Activated naive CD8-positive, alpha-beta T cell treated with anti-CD3 and anti-CD28 coated beads, Interleukin-2, amount 10 ng/mL, durations not matched to agents 7 days and 5 days (primary cell): ENCODE measurements at regions not wholly inside any gene's neighbourhood (a gene's known extent, or its start where the extent isn't known, plus 50 kb on each side); places are given as distances from the start of the nearest gene placed in this dataset.
"Not testable (repeated sequence)": the region's sequence is repeated elsewhere in the genome, so short reads cannot be mapped to it uniquely, and the experiment has no call there.

Source experiments
- ATAC-seq: fragments of 150-1000 bp; cut with Tn5 transposase; one replicate; pipeline ENCODE4 v1.10.0; 2021; ENCODE audit warnings: low read depth, moderate library complexity
- POLR2A ChIA-PET: fragments of 350-600 bp; sonication (Branson Sonifier 250); formaldehyde crosslinking; loops from one replicate; lab custom pipeline; 2021; ENCODE audit warnings: antibody characterized with exemption; lab: Charles Lee
- DNase-seq: peaks from one replicate; pipeline ENCODE4 v3.0.0; 2021
- H3K27ac Mint-ChIP-seq: one replicate; pipeline ENCODE4 v1.8.0; 2022; ENCODE audit warnings: mild to moderate bottlenecking, mixed read lengths
- H3K27me3 Mint-ChIP-seq: one replicate; pipeline ENCODE4 v1.8.0; 2022; ENCODE audit warnings: mild to moderate bottlenecking, moderate library complexity, mixed read lengths
- H3K36me3 Mint-ChIP-seq: one replicate; pipeline ENCODE4 v1.8.0; 2021; ENCODE audit warnings: mild to moderate bottlenecking, mixed read lengths
- H3K4me1 Mint-ChIP-seq: one replicate; pipeline ENCODE4 v1.8.0; 2021; ENCODE audit warnings: mixed read lengths
- H3K4me3 Mint-ChIP-seq: one replicate; pipeline ENCODE4 v1.8.0; 2022; ENCODE audit warnings: mild to moderate bottlenecking, moderate library complexity, mixed read lengths
- H3K9me3 Mint-ChIP-seq: one replicate; pipeline ENCODE4 v1.8.0; 2021; ENCODE audit warnings: mixed read lengths

DNA sequence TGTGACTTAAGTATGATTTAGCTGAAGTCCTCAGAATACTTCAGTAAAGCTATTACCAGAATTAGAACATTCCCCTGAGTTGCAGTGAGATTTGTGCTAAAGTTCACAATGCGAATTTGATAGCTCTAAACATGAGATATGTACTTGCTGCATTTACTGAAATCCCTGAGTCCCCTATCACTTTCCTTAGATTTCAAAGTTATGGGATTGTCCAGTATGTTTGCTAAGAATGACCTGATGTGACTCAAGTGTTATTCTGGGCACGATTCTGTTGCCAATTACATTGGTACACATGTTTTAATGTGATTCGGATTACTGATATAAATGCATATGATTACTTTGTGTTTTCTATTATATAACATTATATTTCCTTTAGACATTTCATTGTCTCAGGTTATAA lies 91.3 kb upstream of the AMOT start:
- Mint-ChIP-seq H3K36me3 (no peaks in the 10 kb centered on the region), H3K4me3 (no peak overlapping the region), H3K9me3 (no peaks in the 10 kb centered on the region), H3K27me3 (no peaks in the 10 kb centered on the region), H3K4me1 (no peaks in the 10 kb centered on the region), H3K27ac (no peak overlapping the region)
- POLR2A ChIA-PET = no interaction called here
- DNase-seq (no peak), ATAC-seq (no peak)

DNA sequence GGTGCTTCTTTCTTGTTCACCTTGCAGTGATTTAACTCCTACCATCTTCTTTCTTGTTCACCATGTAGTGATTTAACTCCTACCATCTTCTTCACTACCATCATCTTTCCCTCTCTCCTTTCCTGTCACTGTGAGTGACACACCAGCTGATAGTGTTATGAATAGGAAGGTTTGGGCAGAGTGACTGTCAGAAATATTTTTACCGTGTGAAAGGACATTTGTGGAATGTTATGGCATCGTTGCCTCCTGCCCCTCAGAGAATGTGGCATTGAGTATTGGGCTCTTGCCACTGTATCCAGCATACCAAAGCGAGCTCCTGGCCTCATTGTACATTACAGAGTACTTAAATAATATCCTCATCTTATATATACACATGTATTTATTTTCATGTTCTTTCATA lies 90.8 kb upstream of the AMOT start:
- H3K36me3 Mint-ChIP-seq = no peaks in the 10 kb centered on the region
- ATAC-seq (no peak), DNase-seq (no peak)
- no peak overlapping the region for H3K4me3 Mint-ChIP-seq
- H3K27ac Mint-ChIP-seq = no peak overlapping the region
- POLR2A ChIA-PET = no interaction called here
- no peaks in the 10 kb centered on the region for H3K9me3 Mint-ChIP-seq
- no peaks in the 10 kb centered on the region for H3K4me1 Mint-ChIP-seq
- no peaks in the 10 kb centered on the region for H3K27me3 Mint-ChIP-seq

DNA sequence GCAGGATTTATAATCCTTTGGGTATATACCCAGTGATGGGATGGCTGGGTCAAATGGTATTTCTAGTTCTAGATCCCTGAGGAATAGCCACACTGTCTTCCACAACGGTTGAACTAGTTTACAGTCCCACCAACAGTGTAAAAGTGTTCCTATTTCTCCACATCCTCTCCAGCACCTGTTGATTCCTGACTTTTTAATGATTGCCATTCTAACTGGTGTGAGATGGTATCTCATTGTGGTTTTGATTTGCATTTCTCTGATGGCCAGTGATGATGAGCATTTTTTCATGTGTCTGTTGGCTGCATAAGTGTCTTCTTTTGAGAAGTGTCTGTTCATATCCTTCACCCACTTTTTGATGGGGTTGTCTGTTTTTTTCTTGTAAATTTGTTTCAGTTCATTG lies 82.8 kb upstream of the AMOT start:
- POLR2A ChIA-PET, H3K4me3 Mint-ChIP-seq, H3K27me3 Mint-ChIP-seq, DNase-seq, H3K36me3 Mint-ChIP-seq, H3K9me3 Mint-ChIP-seq, H3K27ac Mint-ChIP-seq, ATAC-seq, H3K4me1 Mint-ChIP-seq: not testable (repeated sequence)

DNA sequence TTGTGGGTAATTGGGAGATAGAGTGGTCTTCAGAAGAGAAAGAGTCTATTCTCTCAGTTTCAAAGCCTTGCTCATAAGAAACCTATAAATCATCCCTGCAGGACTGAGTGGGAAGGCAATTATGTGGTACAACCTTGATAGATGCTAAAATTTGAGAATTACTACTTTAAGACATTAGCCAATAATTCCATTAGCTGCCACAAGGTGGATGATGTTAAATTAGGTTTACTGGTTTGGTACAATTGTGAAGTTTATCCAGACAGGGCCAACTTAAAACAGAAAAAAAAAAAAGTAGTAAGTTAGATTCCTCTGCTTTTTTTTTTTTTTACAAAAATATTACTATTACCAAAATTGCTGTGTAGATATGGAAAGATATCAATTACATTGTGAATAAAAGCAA lies 73.2 kb upstream of the AMOT start:
- no peak overlapping the region for H3K4me3 Mint-ChIP-seq
- no peaks in the 10 kb centered on the region for H3K4me1 Mint-ChIP-seq
- ATAC-seq = no peak
- H3K27ac Mint-ChIP-seq = no peak overlapping the region
- DNase-seq = no peak
- no peaks in the 10 kb centered on the region for H3K27me3 Mint-ChIP-seq
- POLR2A ChIA-PET = no interaction called here
- H3K36me3 Mint-ChIP-seq = no peaks in the 10 kb centered on the region
- H3K9me3 Mint-ChIP-seq = no peaks in the 10 kb centered on the region

DNA sequence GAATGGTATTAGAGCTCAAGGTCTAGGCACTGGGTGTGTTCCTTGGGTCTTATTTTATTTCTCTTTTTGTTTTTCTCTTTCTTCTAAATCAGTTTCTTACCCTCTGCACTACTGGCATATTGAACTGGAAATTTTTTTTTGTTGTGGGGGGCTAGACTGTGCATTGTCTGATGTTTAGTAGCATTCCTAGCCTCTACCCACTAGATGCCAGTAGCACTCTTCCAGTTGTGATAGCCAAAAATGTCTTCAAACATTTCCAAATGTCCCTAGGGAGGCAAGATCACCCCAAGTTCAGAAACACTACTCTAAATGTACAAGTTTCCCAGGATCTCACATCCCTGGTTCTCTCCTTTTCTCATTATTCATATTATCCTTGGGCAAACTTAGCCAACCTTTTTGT lies 69.8 kb upstream of the AMOT start:
- H3K9me3 Mint-ChIP-seq = no peaks in the 10 kb centered on the region
- no peaks in the 10 kb centered on the region for H3K36me3 Mint-ChIP-seq
- H3K4me3 Mint-ChIP-seq = no peak overlapping the region
- no peaks in the 10 kb centered on the region for H3K4me1 Mint-ChIP-seq
- no peak overlapping the region for H3K27ac Mint-ChIP-seq
- POLR2A ChIA-PET = no interaction called here
- ATAC-seq (no peak), DNase-seq (no peak)
- H3K27me3 Mint-ChIP-seq = no peaks in the 10 kb centered on the region

DNA sequence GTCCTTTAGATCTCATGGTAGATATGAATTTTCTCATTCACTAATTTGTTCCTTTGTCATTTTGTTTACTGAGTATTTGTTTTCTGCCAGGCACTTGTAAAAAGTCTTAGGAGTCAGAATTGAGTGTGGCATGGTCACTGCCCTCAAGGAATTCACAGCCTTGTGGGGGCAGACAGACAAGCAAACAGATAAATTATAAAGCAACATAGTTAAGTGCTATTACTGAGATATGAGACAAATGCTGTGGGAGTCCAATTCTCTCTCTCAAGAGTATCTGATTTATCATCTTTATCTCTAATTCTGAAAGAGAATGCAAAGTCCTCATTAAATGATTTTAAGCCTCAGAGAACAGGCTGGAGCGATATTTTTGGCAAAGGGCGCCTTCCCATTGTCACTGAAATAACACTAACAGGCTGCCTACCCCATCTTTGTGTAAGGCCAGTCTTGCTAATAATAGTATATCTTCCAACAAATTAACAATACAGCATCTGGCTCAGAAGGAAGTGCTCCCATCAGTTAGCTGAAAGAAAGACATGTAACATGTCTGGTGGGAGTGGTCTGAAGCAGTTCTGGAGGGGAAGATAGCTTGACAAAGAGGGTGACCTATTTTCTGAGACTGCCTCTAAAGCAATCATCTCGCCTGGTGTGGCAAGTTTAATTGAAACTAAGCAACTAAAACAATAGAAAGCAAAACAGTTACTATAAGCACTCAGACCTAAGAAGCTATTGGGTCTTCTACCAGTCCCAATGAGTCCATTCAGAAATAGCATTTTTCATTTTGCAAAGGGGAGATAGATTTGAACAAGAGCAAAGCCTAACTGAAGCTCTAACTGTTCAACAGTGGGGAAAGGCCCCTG lies 61.5 kb upstream of the AMOT start:
- DNase-seq = no peak
- H3K9me3 Mint-ChIP-seq = no peaks in the 10 kb centered on the region
- H3K36me3 Mint-ChIP-seq = no peaks in the 10 kb centered on the region
- ATAC-seq = no peak
- no peak overlapping the region for H3K27ac Mint-ChIP-seq
- H3K27me3 Mint-ChIP-seq = no peaks in the 10 kb centered on the region
- no peaks in the 10 kb centered on the region for H3K4me1 Mint-ChIP-seq
- POLR2A ChIA-PET = no interaction called here
- no peak overlapping the region for H3K4me3 Mint-ChIP-seq

DNA sequence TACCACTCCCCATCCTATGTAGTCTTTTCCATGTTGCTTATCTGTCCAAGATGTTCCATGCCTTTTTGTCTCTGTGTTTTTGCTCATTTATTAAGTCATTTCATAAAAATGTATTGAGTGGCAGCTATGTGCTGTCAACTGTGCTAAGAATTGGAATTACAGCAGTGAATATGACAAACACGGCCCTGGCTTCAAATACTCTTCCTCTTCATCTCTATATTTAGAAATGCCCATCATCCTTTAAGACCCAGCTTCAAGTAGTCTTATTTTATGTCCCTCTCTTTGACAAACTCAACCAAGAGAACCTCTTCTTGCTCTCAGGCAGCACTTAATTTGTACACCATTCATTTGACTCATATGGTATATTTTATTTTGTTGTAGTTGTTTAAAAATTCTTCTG lies 55.4 kb upstream of the AMOT start:
- Mint-ChIP-seq H3K27me3 (peaks cover 3% of the 10 kb centered on the region), H3K4me3 (no peak overlapping the region), H3K27ac (no peak overlapping the region), H3K36me3 (no peaks in the 10 kb centered on the region), H3K9me3 (no peaks in the 10 kb centered on the region), H3K4me1 (no peaks in the 10 kb centered on the region)
- ATAC-seq (no peak), DNase-seq (no peak)
- POLR2A ChIA-PET = no interaction called here
